ENCODE measurements at regions not wholly inside any gene's neighbourhood (a gene's known extent, or its start where the extent isn't known, plus 50 kb on each side); places are given as distances from the start of the nearest gene placed in this dataset.
A peak's percentile ranks its signal among the peaks of the same experiment; 100 is the strongest.

DNA sequence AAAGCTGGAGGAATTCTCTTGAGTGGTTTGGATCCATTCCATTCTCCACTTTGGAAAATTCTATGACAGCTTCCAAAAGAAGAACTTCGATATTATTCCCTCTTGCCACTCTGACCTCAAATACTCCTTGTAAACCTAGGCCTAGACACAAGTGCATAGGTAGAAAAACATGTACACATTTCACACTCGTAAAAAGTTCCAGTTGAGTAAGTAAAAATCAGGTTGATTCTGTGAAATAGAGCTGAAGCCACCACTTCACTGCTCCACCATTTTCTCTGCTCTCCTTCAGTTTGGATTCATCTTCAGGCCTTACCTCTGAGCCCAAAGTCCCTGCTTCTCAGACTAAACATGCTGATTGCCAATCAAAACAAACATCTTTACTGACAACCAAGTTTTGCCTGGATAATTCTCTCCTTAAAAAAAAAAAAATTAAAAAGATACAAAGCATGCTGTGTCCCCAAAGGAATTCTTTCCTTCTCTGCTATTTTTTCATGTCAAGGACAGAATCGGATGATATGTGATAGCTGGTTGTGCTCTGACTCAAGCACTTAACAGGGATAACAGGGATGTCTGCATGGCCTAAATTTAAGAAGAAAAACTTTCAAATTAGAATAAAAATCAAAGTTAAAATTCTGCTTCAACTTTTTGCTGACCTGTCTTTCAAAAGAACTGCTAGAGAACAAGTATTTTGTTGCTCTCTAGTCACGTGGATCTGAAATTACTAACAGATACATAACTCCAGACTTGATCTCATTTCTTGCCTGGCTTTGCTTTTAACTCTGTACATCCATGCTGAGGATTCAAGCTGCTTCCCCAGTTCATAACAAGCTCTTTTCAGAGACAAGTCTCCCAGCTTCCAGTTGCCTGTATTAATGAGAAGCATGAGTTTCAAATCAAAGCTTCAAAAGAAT, 420.9 kb upstream of the INTU start:
- WGBS = 39% methylated on average over 4 of the region's 4 CpGs
- TF ChIP-seq, protein P1, sequence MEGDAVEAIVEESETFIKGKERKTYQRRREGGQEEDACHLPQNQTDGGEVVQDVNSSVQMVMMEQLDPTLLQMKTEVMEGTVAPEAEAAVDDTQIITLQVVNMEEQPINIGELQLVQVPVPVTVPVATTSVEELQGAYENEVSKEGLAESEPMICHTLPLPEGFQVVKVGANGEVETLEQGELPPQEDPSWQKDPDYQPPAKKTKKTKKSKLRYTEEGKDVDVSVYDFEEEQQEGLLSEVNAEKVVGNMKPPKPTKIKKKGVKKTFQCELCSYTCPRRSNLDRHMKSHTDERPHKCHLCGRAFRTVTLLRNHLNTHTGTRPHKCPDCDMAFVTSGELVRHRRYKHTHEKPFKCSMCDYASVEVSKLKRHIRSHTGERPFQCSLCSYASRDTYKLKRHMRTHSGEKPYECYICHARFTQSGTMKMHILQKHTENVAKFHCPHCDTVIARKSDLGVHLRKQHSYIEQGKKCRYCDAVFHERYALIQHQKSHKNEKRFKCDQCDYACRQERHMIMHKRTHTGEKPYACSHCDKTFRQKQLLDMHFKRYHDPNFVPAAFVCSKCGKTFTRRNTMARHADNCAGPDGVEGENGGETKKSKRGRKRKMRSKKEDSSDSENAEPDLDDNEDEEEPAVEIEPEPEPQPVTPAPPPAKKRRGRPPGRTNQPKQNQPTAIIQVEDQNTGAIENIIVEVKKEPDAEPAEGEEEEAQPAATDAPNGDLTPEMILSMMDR (IDR thresholded peaks at IDR 0.05) = no peak
- TF ChIP-seq EP300 (IDR thresholded peaks at IDR 0.05) (no peak), POLR2A (IDR thresholded peaks at IDR 0.05) (no peak), POLR2AphosphoS5 (IDR thresholded peaks at IDR 0.05) (no peak)

DNA sequence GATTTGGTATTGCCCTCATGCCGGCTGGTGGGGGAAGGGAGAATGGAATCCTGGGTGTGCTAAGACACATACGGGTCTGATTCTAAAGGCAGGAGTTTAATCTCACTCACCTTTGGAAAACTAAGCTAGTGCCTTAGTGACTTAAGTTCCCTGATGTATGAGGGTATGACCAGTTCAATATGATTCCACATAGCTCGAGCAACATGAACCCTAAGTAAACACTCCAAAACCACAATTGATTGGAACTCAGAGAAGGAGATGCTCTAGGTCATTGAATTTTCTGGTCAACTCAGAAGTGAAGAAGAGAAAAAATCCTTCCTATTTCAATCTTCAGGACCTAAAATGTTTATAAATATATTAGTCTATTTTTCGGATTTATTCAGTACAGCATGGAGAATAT, 420.1 kb upstream of the INTU start:
- 74% methylated on average over 4 of the region's 4 CpGs for WGBS

More for the DNA sequence above, 420.9 kb upstream of the INTU start:
- no peaks in the 10 kb centered on the region for H3K27me3 ChIP-seq
- no peak overlapping the region for H3K4me3 ChIP-seq
- no peak for DNase-seq (ENCODE audit: low spot score in 2 of 2)
- H3K9me3 ChIP-seq = no peaks in the 10 kb centered on the region
- H3K36me3 ChIP-seq = no peaks in the 10 kb centered on the region
- peaks cover 23% of the 10 kb centered on the region for H3K4me1 ChIP-seq
- H3K27ac ChIP-seq = peak overlapping the region; percentile 54

DNA sequence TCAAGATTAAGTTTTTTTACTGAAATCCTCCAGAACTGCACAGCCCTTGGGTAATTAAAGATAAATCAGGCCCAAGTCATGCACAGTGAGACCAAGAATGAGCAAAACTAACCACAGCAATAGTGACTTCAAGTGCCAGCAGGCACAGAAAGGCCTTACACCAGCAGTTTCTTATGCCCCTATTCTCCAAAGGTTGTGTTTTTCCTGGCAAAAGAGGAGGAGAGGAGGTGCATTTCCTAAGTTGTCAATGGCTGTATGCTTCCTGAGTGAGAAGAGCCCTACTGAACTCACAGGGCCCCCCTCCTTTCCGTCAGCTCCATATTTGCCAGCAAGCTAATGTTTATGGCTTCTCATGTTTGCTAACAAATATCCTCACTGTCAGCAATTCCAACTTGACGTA, 418.7 kb upstream of the INTU start:
- Histone ChIP-seq H3K4me1 (peaks cover 23% of the 10 kb centered on the region), H3K27ac (no peak overlapping the region), H3K36me3 (no peaks in the 10 kb centered on the region), H3K4me3 (no peak overlapping the region), H3K27me3 (no peaks in the 10 kb centered on the region), H3K9me3 (no peaks in the 10 kb centered on the region)
- TF ChIP-seq POLR2AphosphoS5 (IDR thresholded peaks at IDR 0.05) (no peak), EP300 (IDR thresholded peaks at IDR 0.05) (no peak)
- TF ChIP-seq, protein P1 (IDR thresholded peaks at IDR 0.05) = no peak
- no peak for DNase-seq (ENCODE audit: low spot score in 2 of 2)
- WGBS = 22% methylated on average over 2 of the region's 2 CpGs

More for the DNA sequence above, 420.1 kb upstream of the INTU start:
- TF ChIP-seq POLR2AphosphoS5 (IDR thresholded peaks at IDR 0.05) (no peak), POLR2A (IDR thresholded peaks at IDR 0.05) (no peak), EP300 (IDR thresholded peaks at IDR 0.05) (no peak)
- TF ChIP-seq, protein P1 (IDR thresholded peaks at IDR 0.05) = no peak
- DNase-seq (ENCODE audit: low spot score in 2 of 2) = no peak
- Histone ChIP-seq H3K27ac (peak overlapping the region; percentile 22), H3K36me3 (no peaks in the 10 kb centered on the region), H3K27me3 (no peaks in the 10 kb centered on the region), H3K4me3 (no peak overlapping the region), H3K9me3 (no peaks in the 10 kb centered on the region), H3K4me1 (peaks cover 23% of the 10 kb centered on the region)

DNA sequence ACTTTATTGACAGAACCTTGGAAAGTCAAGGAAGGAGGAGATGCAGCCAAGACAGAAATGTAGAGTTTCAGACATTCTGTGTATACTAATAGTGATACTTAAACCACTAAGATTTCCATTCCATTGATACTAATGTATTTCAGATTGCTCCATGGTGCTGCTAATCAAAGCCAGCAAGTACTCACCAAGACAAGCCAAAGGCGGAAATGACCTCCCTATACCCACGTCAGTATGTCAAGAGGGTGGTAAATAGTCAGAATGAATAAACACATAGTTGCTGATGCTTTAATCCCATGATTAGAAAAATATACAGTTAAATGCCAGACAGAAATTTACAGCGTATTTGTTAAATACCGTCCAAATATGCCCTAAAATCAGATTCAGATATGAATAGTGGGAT, 417.8 kb upstream of the INTU start:
- peaks cover 23% of the 10 kb centered on the region for H3K4me1 ChIP-seq
- H3K4me3 ChIP-seq = no peak overlapping the region
- H3K27me3 ChIP-seq = no peaks in the 10 kb centered on the region
- no peak overlapping the region for H3K27ac ChIP-seq
- TF ChIP-seq, protein P1 (IDR thresholded peaks at IDR 0.05) = no peak
- TF ChIP-seq POLR2A (IDR thresholded peaks at IDR 0.05) = no peak
- no peak for TF ChIP-seq POLR2AphosphoS5 (IDR thresholded peaks at IDR 0.05)
- no peak for TF ChIP-seq EP300 (IDR thresholded peaks at IDR 0.05)
- no peaks in the 10 kb centered on the region for H3K9me3 ChIP-seq
- H3K36me3 ChIP-seq = no peaks in the 10 kb centered on the region
- no peak for DNase-seq (ENCODE audit: low spot score in 2 of 2)
- 74% methylated on average over 4 of the region's 4 CpGs for WGBS

DNA sequence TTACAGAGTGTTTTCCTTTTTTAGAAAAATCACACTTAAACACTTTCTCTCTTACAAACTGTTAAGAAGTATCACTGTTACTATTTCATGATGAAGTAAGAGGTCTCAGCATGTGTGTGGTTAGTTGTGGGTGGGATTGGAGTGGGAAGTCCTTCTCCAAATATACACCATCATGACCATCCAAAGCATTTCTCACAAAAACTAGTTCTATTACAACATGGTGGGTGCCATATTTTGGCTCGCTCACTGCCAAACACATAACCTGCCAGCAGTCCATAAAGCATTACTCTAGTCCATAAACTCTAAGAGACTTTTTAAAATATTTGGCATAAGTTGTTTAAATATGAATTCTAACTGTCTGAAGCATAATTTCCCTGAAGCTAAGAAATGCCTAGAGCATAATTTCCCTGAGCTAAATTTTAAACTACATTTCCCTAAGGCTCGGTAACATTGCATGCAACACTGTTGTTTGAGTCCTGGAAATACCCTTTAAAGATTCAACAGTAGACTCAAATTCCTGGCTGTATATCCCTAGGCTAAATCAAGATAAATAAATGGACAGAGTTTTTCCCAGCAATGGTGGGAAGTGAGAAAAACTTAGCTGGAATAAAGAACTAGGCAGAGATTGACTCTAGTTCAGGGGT, 415.0 kb upstream of the INTU start:
- peaks cover 9% of the 10 kb centered on the region for H3K4me1 ChIP-seq
- H3K27ac ChIP-seq = no peak overlapping the region
- H3K36me3 ChIP-seq = no peaks in the 10 kb centered on the region
- WGBS = 58% methylated on average over 2 of the region's 2 CpGs
- no peak for DNase-seq (ENCODE audit: low spot score in 2 of 2)
- H3K9me3 ChIP-seq = no peaks in the 10 kb centered on the region
- TF ChIP-seq EP300 (IDR thresholded peaks at IDR 0.05) = no peak
- no peak for TF ChIP-seq POLR2AphosphoS5 (IDR thresholded peaks at IDR 0.05)
- TF ChIP-seq, protein P1 (IDR thresholded peaks at IDR 0.05) = no peak
- no peak for TF ChIP-seq POLR2A (IDR thresholded peaks at IDR 0.05)
- H3K4me3 ChIP-seq = no peak overlapping the region
- no peaks in the 10 kb centered on the region for H3K27me3 ChIP-seq

Measured in suprapubic skin (tissue), 4 donors.